ENCODE measurements at regions not wholly inside any gene's neighbourhood (a gene's known extent, or its start where the extent isn't known, plus 50 kb on each side); places are given as distances from the start of the nearest gene placed in this dataset.

- FAIRE-seq = no peak
- H3K36me3 ChIP-seq (ENCODE audit: control insufficient read depth in 2 of 2, extremely low read depth in 1 of 2, insufficient read depth in 2 of 2, low read length in 2 of 2) = no peaks in the 10 kb centered on the region
Measured at GRCh38 chr2:47239119-47239969, 63.0 kb upstream of the CALM2 start.

GRCh38 chr2:47238638-47239037 is 62.3 kb upstream of the CALM2 start:
- H2AFZ ChIP-seq (ENCODE audit: control insufficient read depth, low read length) = no peak overlapping the region
- no peak overlapping the region for H3K4me3 ChIP-seq (ENCODE audit: control insufficient read depth in 2 of 3, extremely low read depth in 1 of 3, insufficient read depth in 2 of 3, low read depth in 1 of 3, low read length in 3 of 3)
- no peak overlapping the region for H3K27ac ChIP-seq (ENCODE audit: control insufficient read depth, insufficient read depth, low read length)
- no peak for TF ChIP-seq CTCF (optimal IDR thresholded peaks at IDR 0.05 in 1 of 3, IDR thresholded peaks at IDR 0.05 in 1 of 3, conservative IDR thresholded peaks at IDR 0.05 in 1 of 3; ENCODE audit: extremely low read depth in 1 of 3, insufficient read depth in 2 of 3, low read length in 3 of 3)
- no peak for TF ChIP-seq EZH2 (IDR thresholded peaks at IDR 0.05; ENCODE audit: low read length)
- H3K4me1 ChIP-seq (ENCODE audit: control insufficient read depth, extremely low read depth, insufficient read depth, low read length) = no peaks in the 10 kb centered on the region
- no peak overlapping the region for H3K9ac ChIP-seq (ENCODE audit: control insufficient read depth, extremely low read depth, insufficient read depth, low read length)
- no peaks in the 10 kb centered on the region for H3K9me3 ChIP-seq (ENCODE audit: control insufficient read depth, low read depth, low read length)
- H3K79me2 ChIP-seq (ENCODE audit: control insufficient read depth, insufficient read depth, low read length) = no peaks in the 10 kb centered on the region
- H3K36me3 ChIP-seq (ENCODE audit: control insufficient read depth in 2 of 2, extremely low read depth in 1 of 2, insufficient read depth in 2 of 2, low read length in 2 of 2) = no peaks in the 10 kb centered on the region
- H4K20me1 ChIP-seq (ENCODE audit: control insufficient read depth, extremely low read depth, insufficient read depth, low read length) = no peaks in the 10 kb centered on the region
- H3K4me2 ChIP-seq (ENCODE audit: control insufficient read depth, extremely low read depth, insufficient read depth, low read depth, low read length) = no peak overlapping the region
- no peak for FAIRE-seq
- dilution Hi-C loops (cut with MboI; ENCODE audit: extremely low pct_ligation_motif_present, low sequenced_read_pairs) = no loop called here
- H3K9me1 ChIP-seq (ENCODE audit: control insufficient read depth, extremely low read depth, insufficient read depth, low read length) = no peaks in the 10 kb centered on the region
- no peak for DNase-seq (ENCODE audit: low read depth, low spot score)
- H3K27me3 ChIP-seq (ENCODE audit: control insufficient read depth, extremely low read depth, insufficient read depth, low read length) = peaks cover 38% of the 10 kb centered on the region

More at GRCh38 chr2:47239119-47239969, 63.0 kb upstream of the CALM2 start:
- Histone ChIP-seq H3K4me3 (ENCODE audit: control insufficient read depth in 2 of 3, extremely low read depth in 1 of 3, insufficient read depth in 2 of 3, low read depth in 1 of 3, low read length in 3 of 3) (no peak overlapping the region), H3K9me1 (ENCODE audit: control insufficient read depth, extremely low read depth, insufficient read depth, low read length) (no peaks in the 10 kb centered on the region), H3K27me3 (ENCODE audit: control insufficient read depth, extremely low read depth, insufficient read depth, low read length) (peaks cover 38% of the 10 kb centered on the region), H2AFZ (ENCODE audit: control insufficient read depth, low read length) (no peak overlapping the region), H3K9ac (ENCODE audit: control insufficient read depth, extremely low read depth, insufficient read depth, low read length) (no peak overlapping the region), H3K79me2 (ENCODE audit: control insufficient read depth, insufficient read depth, low read length) (no peaks in the 10 kb centered on the region), H3K9me3 (ENCODE audit: control insufficient read depth, low read depth, low read length) (no peaks in the 10 kb centered on the region), H4K20me1 (ENCODE audit: control insufficient read depth, extremely low read depth, insufficient read depth, low read length) (no peaks in the 10 kb centered on the region), H3K27ac (ENCODE audit: control insufficient read depth, insufficient read depth, low read length) (no peak overlapping the region), H3K4me1 (ENCODE audit: control insufficient read depth, extremely low read depth, insufficient read depth, low read length) (no peaks in the 10 kb centered on the region), H3K4me2 (ENCODE audit: control insufficient read depth, extremely low read depth, insufficient read depth, low read depth, low read length) (no peak overlapping the region)
- DNase-seq (ENCODE audit: low read depth, low spot score) = no peak
- dilution Hi-C loops (cut with MboI; ENCODE audit: extremely low pct_ligation_motif_present, low sequenced_read_pairs) = no loop called here
- TF ChIP-seq EZH2 (IDR thresholded peaks at IDR 0.05; ENCODE audit: low read length) (no peak), CTCF (optimal IDR thresholded peaks at IDR 0.05 in 1 of 3, IDR thresholded peaks at IDR 0.05 in 1 of 3, conservative IDR thresholded peaks at IDR 0.05 in 1 of 3; ENCODE audit: extremely low read depth in 1 of 3, insufficient read depth in 2 of 3, low read length in 3 of 3) (no peak)
